ENCODE measurements at regions not wholly inside any gene's neighbourhood (a gene's known extent, or its start where the extent isn't known, plus 50 kb on each side); places are given as distances from the start of the nearest gene placed in this dataset.
"Not testable (repeated sequence)": the region's sequence is repeated elsewhere in the genome, so short reads cannot be mapped to it uniquely, and the experiment has no call there.

DNA sequence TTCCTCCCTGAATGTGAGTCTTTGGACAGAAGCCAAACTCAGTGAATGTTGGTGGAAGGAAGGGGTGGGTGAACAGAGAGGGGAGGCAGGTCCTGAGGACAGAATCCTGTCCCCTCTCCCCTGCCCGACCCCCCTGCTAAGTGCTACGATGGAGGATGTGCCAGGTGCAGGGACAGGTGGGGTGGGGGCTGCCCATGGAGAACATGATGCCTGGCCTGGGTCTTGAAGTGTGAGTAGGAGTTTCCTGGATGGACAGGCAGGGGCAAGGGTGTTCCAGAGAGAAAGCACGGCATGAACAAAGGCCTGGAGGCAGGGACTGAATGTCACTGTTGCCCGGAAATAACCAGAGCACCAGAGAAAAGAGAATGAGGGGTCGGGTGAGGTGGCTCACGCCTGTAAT, 445.1 kb downstream of the PTPRU start:
- not testable (repeated sequence) for DNase-seq

DNA sequence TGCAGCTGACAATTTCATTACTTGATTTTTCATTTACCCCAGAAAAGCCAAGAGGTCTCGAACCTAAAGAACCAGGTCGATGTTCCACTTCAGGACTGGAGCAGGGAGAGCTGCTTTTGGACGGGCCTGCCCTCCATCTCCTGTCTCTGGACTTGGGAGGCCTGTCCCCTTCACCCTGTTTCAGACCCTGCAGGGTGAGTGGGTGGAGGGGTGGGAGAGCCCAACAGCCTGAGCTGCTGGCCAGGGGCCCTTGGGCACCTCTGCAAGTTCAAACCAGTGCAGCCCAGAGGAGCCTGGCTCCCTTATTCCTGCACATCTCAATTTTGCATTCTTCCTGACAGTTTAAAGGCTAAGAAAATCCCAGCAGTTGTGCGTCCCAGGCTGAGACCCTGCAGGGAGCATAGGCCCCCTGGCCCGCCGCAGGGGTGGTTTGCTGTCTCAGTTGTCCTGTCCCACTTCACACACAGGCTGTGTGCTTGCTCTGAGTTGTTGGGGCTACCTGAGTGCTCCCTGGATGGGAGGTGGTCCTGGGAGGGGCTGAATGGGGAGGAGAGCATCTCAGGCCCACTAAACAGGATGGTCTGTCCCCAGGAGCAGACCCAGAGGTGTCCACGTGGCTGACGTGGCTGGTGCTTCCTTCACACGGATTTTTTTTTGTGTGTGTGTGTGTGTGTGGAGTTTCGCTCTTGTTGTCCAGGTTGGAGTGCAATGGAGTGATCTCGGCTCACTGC, 443.7 kb downstream of the PTPRU start:
- DNase-seq: no peak

DNA sequence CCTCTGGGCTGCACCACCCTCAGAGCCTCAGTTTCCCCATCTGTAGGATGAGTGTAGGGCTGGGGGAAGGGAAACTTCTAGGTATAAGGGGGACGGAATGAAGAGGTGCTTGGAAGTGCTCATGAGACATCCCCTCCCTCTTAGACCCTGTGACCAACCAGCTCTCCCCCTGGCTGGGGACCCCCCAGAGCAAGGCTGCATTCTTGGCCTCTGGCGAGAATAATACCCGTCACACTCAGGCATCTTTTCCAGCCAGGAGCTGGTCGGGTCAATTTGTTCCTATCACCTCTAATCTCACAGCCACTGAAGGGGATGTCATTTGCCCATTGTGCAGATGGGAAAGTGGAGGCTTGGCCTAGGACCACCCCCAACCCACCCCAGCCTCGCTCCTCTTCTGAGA, 443.0 kb downstream of the PTPRU start:
- no peak for DNase-seq

DNA sequence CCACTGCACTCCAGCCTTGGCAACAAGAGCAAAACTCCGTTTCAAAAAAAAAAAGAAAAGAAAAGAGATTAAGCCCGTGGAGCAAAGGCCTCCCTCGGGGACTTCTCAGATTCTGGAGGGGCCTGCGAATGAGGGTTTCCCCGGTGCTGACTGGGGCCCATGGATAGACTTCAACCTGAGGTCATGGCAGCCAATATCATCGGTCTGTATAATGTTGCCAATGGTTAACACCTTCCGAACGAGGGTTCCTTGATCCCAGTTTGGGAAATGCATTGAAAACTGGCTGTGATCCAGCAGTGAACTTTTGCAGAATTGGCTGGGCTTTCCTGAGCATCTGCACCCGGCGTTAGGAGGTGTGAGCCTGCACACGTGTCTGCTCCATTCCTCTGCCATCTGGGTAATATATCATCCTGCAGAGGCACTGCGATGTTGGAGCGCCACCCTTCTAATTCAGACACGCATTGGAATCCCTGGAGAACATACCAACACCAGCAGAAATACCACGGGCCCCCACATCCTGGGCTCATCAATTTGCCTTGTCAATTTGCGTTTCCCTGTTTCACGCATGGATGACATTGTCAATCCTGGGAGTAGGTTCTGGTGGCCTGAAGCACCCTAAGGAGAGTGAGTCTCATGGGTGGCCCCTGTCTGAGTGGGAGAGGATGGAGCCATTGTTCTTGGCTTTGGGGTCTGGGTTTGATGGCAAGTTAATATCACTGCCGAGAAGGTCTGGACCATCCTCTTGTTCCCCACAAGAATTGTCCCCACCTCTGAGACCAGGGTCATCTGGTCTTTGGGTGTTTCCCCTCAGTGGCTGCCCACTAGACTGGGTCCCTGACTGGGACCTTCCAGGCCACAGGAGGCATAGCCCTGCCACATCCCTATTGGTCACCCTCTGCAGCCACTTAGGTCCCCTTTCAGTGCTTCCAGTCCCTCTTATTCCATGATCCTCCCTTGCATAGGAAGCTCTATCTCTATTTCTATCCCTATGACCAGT, 441.0 kb downstream of the PTPRU start:
- DNase-seq: no peak

DNA sequence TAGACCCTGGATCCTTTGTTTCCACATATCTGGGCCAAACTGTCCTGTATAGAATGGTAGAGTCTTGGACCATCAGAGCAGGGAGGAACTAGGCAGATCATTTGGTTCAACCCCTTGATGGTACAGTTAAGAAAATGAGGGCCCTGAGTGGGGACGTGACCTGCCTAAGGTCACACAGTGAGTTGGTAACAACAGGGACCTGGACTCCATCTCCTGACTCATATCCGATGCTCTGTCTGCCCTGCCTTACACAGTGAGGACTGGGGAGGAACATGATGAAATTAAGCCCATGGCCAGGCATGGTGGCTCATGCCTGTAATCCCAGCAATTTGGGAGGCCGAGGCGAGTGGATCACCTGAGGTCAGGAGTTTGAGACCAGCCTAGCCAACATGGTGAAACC, 440.2 kb downstream of the PTPRU start:
- no peak for DNase-seq

DNA sequence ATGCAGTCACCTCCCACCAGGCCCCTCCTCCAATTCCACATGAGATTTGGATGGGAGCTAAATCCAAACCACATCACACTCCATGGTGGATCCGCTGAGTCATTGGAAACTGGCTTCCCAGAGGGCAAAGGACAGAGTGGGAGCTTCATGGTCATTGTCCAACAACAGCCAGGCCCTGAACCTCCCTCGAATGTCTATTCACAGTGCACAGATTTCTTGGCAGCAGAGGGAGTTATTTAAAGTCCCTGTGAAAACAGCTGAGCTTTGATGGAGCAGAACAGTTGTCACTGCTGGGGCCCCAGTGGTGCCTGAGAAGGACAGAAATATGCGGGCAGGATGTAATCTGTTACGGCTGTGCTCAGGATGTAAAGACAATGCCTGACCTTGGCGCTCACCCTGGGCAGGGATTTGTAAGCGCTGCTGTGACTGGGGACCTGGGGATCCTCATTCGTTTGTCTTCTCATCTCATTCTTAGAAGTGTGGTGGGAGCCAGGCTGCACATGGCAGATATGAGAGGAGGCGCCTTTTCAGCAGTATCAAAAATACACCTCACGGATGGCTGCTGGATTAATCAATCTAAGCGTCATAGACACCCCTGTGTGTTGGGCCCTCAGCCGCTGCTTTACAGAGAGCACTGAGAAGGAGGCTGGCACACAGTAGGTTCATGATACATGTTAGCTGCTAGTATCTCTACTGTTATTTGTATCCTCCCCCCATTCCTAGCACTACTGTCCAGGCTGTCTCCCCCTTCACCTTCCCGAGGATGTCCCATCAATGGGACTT, 439.4 kb downstream of the PTPRU start:
- DNase-seq: no peak

DNA sequence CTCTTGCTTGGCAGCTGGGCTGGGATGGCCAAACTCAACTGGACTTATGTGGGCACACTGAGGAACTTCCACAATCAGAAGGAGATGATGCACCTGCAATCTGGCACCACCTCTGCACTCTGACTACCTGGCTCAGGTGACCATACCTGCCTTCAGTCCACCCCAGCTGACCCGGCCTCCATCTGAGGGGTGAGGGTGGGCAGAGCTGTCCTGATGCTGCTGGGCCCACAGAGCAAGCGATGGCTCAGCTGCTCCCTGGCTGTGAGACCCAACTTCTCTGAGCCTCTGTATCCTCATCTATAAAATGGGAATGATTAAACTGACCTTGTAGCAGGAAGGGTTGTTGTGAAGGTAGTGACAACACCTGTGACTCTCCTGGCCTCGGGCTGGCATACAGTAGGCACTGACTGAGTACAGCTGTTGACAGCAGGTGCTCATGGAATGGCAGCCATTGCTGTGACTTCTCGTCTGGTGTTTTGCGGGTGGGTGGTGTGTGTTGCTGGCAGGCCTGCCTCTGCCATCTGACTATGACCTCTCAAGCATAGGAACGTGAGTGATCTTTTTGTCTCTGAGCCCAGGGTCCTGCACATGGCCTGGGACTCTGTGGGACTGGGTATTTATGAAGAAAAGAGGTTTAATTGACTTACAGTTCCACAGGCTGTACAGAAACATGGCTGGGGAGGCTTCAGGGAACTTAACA, 438.5 kb downstream of the PTPRU start:
- no peak for DNase-seq

DNA sequence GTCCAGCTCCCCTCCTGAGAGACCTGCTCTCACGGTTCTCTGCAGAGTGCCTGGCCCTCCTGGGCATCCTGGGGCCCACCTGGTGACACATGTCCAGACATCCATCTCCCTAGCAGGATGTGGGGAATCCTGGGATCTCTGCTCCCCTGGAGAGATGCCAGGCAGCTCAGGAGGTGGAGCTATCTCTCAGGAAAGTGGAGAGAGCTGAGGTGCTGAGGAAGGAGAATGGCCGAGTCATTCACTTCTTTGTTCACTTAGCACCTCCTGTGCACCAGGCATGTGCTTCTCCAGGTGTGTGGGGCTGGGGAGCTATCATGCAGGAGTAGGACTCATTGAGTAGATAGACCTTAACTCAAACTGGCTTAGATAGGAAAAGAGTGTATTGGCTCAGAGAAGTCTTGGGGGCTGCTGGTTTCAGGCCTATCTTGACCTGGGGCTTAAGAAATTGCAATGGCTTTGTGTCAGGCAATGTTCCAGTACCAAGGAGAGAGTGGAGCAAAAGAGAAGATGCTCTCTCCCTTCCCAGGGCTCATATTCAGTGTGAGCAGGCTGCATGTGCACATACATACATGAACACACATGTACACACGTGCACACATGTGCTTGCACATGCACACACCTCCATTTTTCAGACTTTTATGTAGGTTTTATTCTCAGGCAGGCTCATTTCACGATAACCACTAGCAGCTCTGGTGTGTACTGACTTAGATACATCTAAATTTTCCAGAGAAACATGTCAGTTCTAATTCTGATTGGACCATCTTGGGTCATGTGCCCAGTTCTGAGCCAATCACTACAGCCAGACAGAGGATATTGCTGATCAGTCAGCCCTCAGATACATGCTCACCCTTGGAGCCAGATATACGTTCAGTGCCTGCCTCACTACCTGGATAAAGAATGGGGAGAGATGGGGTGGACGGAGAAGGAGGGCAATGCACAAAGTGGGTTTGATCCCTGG, 437.6 kb downstream of the PTPRU start:
- DNase-seq: no peak

DNA sequence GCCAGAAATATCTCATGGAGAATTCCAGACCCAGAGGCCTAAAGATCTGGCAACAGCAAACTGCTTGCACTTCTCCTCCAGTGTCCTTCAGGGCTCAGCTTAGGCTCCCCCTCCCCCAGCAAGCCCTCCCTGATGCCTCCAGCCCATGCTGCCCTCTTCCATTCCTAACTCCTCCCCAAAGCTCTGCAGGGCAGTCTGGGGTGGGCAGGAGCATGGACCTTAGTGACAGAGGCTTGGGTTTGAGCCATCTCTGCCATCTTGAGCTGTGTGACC, 436.8 kb downstream of the PTPRU start:
- DNase-seq: no peak

DNA sequence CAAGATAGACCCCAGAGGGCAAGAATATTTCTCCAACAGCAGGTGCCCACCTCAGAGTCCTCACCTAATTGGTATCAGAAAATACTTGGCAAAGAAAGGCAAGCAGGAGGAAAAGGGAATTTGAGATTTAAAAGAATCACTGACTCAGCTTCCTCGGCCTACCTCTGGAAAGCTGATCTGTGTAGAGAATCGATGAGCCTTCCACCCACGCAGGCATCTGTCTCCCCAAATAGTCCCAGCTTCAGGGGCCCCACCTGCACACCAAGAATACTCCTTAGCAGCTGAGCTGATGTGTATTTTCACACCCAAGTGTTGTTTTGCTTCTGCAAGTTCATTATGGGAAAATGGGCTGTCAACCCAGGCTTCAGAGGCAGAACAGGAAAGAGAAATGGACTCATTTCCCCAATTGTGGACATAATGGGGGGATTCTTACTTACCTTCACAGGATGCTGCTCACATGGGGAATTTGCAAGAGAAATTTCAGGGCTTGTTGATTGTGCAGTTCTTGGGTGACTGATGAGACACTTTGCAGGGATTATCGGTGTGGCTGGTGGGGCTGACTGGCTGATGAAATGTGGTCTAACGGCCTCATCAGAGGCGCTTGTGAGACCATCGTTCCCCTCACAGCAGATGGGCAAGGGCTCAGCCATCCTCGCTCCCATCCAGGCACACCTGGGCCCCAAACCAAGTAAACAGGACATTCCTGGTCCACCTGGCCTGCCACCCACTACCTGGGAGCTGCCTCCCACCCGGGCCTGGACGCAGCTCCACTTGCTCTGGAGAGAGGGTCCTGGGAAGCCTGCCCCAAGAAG, 436.3 kb downstream of the PTPRU start:
- DNase-seq: no peak

DNA sequence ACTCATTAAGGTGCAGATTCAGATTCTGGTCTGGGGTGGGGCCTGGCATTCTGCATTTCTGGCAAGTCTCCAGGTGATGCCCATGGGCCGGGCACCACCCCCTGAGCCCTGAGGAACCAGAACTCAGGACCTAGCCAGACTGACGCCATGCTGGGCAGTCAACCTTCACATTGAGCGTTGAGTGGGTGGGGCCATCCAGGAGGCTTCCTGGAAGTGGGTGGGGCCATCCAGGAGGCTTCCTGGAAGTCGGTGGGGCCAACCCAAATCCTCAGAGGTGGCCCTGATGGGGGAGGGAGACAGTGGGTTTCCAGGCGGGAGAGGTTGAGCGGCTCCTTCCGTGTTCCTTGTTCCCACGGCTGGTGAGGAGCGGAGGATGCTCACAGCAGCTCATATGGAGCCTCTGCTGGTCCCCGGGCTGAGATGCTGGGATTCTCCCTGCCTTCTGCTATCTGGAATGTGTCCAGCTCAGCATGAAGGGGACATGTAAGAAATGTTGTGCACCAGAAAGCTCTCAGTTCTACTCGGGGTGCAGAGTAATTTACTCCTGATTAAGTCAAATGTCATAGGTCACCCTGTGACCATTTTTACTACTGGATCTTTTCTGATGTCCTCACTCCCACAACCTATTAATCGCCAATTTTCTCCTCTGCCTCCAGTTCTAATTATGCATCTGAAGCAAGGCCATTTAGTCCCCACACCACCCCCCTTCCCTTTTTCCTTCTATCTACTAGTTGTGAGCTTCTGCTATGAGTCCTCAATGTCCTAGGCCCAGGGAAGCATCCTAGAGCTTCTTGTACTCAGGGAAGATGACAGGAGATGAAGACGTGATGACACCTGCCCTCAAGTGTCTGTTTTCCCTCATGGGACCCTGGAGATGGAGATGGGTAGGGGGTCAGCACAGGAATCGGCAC, 435.4 kb downstream of the PTPRU start:
- DNase-seq: no peak

DNA sequence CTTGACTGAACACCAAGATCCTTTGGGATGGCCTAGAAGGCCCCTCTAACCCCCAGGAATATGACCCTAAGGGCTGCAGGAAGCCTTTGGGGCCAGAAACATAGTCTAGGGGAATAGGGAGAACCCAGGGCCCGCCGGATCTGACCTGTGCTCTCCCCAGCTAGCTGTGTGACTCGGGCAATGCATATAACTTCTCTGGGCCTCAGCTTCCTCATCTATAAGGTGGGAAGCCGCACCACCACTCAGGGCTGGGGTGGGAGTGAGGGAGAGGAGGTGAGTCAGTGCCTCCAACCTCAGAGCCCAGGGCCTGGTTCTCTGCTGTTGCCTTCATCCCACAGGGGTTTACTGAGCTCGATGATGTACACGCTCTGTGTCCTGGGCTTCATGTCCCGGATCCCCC, 434.4 kb downstream of the PTPRU start:
- DNase-seq: no peak

DNA sequence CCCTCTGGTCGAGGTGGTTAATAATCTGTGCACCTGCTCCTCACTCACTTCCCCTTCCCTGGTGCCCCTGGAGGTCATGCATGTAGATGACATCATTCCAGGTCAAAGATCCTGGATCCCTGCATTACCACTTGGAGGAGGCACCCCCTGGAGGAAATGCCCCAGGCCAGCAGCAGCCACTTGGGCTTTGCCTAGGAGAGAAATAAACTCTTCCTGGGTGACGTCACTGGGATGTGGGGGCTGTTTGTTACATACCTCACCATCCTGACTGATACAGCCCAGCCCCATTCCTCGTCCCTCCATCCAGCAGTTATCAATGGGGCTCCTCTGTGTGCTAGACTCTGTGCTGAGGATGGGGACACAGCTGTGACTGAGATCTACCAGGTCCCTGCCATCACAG, 433.6 kb downstream of the PTPRU start:
- no peak for DNase-seq

DNA sequence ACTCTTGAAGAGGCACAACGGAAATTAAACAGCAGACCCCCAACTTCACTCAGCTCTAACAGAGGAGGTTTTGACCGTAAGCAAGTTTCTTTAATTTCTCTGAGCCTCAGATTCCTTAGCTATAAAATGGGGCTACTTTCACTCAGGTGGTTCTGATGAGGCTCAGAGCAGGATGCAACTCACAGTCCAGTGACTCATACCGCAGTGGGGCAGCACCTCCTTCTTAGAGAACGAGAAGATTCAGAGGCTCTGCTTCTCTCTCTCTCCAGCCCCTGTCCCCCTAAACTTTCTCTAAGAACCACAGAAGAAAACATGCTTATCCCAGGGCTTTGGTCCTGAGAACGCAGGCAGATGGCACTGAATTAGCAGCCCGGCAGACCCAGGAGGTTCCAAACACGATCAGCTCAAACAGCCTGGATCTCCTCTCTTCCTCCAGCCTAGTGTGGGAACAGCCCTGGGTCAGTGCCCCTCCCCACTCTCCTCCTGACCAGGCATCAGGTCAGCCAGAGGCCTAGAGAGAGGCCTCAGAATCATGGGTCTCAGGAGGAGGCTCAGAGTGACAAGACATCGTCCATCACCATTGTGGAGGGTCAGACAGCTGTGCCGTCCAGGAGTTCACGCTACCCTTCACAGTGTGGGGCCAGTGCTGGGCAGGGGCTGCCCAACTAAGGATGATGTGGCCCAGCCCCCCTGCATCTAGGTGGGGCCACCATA, 433.0 kb downstream of the PTPRU start:
- no peak for DNase-seq

DNA sequence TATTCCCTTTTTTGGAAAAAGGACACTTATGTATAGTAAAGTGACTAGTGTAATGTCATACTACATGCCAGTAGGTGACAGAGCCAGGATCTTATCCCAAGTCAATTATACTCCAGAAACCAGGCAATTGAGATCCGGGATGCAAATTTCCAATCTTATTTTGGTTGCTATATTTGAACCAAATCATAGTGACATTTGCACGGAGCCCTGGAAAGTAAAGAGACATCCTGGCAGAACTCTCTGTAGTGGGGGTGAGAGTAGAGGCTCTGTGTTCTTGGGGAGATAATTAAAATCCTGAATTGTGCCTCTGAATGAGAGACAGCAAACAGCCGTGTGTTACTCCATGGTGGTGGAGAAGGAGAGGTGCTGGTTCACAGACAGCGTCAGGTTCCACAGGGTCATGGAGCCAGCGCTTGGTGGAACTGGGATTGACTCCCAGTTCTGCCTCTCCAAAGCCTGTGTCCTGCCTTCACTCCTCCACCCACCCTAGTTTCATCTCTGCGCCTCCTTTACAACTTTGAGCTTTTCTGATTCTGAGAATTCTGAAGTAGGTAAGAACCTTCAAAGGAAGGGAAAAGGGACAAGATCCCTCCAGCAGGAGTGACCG, 432.3 kb downstream of the PTPRU start:
- no peak for DNase-seq

DNA sequence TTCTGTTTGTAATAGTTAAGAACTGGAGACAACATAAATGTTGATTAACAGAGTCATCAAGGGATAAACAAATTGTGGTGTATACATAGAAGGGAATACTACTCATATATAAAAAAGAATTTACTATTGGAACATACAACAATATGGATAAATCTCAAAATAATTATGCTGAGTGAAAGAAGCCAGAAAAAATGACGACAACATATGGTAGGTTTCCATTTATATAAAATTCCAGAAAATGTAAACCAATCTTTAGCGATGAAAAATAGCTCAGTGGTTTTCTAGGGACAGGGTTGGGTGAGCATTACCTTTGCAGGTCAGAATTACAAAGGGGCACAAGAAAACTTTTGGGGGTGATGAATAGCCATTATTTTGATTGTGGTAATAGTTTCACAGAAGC, 431.6 kb downstream of the PTPRU start:
- DNase-seq: no peak

DNA sequence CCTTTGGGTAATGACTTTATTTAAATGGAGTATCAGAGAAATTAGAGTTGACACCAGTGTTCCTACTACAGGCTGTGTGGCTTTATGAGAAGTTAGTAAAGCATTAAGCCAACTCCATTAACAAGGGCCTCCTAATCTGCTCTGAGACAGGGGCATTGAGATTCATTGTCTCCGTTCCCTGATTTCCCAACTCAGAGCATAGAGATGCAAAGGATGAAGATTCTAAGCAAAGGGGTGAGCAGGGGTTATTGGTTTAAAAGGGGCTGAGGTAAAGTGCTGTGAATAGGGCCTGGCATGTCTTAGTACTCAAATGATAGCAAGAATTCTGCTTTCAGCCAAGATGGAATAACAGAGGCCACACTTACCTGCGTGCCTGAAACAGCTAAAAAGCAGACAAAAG, 428.4 kb downstream of the PTPRU start:
- no peak for DNase-seq

DNA sequence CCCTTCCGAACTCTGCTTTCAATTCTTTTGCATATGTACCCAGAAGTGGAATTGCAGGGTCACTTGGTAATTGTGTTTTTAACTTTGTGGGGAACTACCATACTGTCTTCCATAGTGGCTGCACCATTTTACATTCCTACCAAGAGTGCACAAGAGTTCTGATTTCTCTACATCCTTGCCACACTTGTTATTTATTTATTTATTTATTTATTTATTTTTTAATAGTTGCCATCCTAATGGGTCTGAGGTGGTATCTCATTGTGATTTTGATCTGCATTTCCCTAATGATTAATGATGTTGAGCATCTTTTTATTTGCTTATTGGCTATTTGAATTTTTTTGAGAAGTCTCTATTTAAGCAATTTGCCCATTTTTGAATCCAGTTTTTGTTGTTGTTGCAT, 422.4 kb downstream of the PTPRU start:
- no peak for DNase-seq

DNA sequence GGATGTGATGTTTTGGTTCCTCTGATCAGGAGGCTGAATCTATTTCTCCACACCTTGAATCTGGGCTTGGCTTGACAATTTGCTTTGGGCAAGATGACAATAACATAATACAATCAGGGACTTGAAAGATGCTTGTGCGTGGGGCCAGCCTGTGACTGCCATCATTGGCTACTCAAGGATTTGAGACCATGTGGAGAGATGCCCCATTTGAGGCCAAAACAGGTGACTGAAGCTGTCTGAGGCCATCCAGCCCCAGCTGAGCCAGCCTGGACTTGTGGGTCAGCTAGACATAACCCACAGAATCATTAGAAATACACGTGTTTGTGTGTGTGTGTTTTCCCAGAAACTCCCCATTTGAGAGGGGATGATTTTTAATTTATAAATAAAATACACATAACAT, 421.5 kb downstream of the PTPRU start:
- DNase-seq: no peak
